Stimulated activated CD4-positive, alpha-beta T cell treated with anti-CD3 and anti-CD28 coated beads, Interleukin-12 subunit alpha, Interleukin-12 subunit beta, amount 100 ng/mL, for 24 hours (primary cell): ENCODE measurements at regions not wholly inside any gene's neighbourhood (a gene's known extent, or its start where the extent isn't known, plus 50 kb on each side); places are given as distances from the start of the nearest gene placed in this dataset.
A peak's percentile ranks its signal among the peaks of the same experiment; 100 is the strongest.

Source experiments
- DNase-seq, 2 experiments: peaks; one replicate each; pipeline ENCODE4 v3.0.0-alpha.2; 2020; ENCODE audit warnings: low read depth in 2 of 2

DNA sequence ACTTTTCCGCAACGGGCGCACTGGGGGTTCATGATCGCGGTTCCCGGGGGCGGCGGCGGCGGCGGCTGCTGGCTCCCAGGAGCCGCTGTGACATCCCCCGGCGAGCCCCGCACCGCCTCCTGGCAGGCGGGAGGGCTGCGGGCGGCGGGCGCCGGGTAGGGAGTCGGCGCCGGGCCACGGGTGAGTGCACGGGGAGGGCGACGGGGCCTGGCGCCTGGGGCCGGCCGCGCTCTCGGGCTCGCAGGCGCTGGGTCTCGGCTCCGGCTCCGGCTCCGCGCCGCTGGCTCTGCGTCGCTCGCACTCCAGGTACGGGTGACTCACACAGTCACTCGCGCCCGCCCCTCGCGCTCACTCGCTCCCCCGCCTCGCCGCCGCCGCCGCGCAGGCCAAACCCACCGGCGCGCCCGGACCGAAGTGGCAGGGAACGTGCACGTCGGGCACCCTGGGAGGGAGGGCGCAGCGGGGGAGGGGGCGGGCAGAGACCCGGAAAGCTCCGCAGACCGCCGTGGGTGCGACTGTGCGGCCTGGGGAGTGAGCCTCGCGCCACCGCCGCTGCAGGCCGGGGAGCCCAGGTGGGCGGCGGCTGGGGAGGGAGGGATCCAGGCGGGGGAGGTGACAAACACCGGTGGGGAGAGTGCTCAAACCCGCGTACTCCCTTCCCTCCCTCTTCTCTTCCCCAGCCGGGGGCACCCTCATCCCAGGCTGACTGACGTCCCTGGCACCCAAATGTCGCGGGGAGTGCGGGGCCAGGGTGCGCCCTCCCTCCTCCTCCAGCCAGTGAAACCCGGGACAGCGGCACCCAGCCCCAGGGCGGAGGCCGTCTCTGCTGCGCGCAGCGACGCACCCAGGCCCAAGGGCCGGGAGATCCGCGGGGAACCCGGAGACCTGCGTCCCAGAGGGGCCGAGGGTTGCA is 276.9 kb upstream of the NEBL start:
- peak; percentile 11 to 35 for DNase-seq

DNA sequence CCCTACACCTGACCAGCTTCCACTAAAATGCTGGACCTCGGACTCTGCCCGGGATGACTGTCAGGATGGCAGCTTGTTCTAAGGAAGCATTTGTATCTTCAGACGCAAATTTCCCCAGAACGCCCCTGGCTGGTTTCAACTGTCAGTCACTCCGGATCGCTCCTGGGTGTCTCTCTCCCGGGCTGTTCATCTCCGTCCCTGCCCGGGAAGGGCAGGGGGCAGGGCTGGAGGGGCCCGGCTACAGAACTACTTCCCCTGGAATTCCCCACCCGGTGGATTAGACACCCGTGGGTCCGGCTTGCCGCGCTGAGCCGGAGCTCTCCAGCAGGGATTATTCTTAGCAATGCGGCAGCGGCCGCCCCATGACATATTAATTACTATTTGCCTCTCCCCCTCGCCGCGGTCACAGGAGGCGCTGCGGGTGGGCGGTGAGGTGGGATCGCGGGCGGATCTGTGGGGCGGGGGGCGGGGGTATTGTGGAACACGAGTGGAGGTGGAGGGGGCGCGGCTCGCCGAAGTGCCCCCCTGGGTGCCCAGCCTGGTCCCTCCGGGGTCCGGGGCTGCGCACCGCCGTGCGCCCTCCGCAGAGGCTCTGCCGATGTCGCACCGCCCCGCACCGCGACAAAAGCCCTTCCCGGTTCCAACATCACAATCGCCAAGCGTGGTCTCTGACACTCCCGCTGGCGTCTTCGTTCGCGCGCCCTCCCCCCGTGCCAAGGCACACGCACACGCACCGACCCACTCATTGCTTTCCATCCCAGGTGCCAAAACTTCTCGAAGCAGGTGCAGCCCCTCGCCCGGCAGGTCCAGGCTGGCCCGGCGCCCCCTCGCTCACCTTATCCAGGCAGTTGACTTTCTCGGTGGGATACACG is 276.1 kb upstream of the NEBL start:
- no peak for DNase-seq

DNA sequence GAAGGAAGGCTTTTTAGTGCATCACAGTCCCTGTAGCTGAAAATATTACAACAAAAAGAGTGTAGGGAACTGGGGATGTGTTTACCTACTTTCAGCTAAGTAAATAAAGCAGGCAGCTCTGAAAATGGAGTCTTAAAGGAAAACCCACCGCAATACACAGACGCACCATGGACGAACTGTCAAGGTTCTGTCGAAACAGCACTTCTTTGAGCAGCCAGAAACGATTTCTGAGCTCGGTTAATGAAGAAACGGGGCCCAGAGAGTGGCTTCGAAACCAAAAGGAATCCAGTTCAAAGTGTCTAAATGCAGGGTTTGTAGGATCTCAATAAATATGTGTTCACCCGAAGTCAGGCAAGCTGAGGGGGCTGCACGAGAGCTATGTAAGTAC is 275.4 kb upstream of the NEBL start:
- no peak for DNase-seq

DNA sequence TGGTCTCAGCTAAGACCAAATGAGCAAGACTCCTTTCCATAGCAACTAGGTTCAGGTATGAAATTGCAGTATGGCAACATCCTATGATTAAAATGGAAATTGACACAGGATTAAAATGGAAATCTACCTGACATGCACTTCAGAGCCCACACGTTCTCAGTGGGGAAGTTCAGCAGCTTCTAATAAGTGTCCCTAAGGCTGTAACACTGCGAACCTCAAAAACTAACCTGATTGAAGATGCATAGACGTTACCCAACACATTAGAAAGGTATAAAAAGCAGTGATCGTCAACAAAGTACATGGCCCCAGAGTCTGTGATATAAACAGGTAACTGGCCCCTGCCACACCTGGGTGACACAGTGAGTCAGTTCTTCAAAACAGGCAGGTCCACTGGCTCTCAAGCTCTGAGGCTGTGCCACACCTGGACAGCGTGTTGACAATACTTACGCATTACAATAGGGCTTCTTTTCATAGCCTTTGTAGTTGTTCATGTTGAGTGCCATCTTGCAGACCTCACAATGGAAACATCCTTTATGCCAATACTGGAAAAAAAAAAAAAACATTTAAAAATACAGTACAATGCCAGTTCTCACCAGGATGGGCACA is 274.9 kb upstream of the NEBL start:
- no peak for DNase-seq

DNA sequence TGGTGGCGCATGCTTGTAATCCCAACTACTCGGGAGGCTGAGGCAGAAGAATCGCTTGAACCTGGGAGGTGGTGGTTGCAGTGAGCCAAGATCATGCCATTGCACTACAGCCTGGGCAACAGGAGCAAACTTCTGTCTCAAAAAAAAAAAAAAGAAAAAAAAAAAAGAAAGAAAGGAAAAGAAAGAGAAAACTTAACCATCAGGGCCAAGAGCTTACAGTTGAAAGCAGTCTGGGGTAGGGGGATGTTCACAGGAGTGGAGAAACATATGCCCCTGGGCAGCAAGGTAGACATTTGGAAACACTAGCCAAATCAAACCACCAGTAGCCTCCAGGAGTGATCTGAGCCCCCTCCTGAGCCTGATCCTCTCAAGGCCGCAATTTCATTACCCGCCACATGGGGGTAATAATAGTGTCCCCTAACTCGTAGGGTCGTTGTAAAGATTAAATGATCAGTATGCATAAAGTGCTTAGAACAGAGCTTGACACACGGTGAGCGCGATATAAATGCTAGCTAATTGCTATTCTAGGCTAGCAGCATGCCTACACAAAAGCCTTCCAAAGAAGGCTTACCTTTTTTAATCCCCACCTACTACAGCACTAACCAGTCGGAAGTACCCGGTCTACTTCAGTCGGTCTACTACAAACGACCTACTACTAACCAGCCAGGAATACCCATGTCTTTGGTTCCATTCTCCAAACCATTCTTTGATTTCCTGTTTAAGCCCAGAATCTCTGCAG is 274.3 kb upstream of the NEBL start:
- DNase-seq = no peak

DNA sequence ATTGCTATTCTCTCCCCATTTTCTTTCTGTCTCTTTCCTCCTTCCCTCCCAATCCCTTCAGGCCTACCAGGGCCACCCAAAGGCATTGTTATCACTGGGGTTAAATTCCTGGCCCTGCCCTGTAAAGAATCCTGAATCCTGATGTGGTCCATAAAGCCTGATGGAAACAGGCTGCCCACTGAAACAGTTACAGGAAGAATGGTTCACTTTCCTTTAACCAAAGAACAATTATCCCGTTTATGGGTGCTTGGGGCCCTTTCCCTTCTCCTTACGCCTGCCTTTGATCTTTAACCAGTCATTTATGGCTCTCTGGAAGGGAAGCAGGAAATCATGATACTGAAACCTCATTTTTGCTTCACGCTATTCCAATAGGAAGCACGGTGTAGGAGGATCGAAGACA is 273.1 kb upstream of the NEBL start:
- no peak for DNase-seq

DNA sequence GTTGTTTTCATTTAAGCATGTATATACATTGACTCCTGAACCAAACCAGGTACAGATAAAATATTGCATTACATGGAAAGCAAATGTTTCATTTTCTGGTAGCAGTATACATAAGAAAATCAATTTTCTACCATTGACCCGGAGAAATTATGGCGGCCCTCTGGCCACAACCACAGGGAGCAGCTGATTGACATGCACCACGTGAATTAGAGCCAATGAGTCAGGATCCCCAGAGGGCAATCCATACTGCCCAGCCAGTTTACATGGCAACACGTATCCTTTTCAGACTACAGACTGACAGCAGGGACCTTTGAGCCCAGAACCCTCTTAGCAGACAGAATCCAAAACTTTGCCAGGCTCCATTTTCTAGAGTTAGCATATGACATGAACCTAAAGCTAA is 272.2 kb upstream of the NEBL start:
- no peak for DNase-seq

DNA sequence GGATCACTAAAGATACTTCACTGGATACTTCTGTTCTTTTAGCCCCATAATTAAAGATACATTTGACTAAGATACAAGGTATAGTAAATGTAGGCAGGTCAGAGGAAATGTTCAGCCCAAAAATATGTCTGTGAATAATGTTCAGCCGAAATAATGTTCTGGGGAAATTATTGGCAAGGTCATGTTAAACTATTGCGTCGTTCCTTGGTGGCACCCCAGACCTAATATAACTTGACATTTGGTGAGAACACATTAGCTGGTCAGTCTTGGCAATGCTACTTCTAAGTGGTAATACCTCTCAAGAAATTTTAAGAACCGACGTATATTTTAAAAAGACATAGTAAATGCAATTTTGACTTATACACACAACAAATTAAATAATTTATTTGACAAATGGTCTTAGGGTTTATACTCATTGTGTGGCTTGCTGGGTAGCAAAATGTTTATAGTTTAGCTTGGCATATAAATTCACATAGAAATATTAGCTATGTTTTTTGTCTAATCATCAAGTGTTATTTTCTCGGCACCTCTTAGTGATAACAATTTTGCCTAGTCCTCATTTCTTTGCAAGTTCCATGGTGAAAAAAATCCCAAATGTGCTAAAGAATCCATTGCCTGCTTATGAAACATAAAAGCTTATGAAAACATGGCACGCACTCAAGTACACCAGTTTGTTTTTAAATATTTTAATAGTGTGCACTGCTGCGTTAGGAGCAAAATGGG is 270.3 kb upstream of the NEBL start:
- DNase-seq = no peak

GRCh38 chr10:21166557-21167287 is 269.6 kb upstream of the NEBL start:
- DNase-seq = no peak

DNA sequence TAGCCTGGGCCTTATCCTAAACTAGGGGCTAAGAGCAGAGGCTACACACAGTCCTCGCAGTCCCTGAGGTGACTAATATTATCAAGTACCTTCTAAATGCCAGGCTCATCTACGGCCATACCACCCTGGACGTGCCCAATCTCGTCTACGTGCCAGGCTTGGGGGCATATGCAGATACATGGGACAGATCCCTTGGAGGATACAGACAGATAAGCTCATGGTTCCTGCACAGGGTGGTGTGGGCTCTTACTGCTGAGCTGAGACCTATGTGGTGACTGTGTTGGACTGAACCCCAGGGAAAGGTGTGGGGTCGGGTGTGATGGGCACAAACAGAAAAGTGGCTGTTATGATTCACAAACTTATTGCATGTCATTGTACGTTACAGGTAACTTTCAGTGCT is 268.4 kb upstream of the NEBL start:
- no peak for DNase-seq

DNA sequence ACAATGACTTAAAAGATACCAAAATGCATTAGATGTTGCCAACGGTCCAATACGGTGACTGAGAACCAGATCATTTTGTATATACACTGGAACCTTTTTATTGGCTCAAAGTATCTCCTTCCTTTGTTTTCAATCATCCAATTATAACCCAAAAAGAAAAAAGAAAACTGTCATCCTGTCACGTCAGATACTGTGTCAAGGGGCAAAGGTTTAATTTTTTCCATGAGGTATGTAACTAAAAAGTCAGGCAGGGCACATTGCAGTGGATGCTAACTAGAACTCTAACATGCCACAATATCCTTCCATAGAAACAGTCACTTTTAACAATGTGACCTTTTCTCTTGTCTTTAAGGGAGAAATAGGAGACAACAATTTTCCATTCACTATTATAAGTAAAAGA is 267.6 kb upstream of the NEBL start:
- no peak for DNase-seq

DNA sequence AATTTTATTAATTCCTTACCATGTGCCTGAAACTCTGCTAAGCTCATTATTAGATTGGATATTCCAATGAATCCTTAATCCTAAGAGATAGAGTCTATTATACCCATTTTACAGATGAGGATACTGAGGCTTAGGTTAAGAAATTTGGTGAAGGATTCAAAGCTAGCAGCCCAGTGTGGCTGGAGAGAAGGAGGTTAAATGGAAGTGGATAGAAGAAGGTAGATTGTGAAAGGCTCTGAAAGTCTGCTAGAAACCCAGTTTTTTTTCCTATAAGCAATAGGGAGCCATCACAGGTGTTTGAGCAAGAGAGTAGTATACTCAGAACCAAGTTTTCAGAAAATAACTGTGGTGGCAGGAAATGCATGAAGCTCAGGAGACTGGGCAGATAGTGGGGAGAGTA is 265.8 kb upstream of the NEBL start:
- no peak for DNase-seq

GRCh38 chr10:21161647-21162046 is 264.5 kb upstream of the NEBL start:
- DNase-seq = no peak

- no peak for DNase-seq
Observed at GRCh38 chr10:21161090-21161625, 264.0 kb upstream of the NEBL start.

DNA sequence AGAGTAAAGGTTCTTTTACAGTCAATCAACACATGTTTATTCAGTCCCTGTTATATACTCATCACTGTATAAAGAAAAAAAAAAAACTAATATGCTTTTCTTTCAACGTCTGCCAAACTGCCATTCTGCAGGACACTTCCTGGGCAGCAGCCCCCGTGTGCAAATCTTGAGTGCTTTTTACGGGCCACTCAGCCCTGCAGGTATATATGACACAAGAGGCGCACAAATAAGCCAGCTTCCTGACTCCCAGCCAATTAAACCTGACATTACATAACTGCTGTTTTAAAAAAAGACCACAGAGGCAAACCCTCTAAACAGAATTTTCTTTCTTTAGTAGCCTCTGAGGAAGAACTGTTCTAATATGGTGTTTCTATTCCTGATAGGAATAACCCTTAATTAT is 263.0 kb upstream of the NEBL start:
- DNase-seq = no peak

- DNase-seq = no peak
Observed at GRCh38 chr10:21159669-21160068, 262.6 kb upstream of the NEBL start.

DNA sequence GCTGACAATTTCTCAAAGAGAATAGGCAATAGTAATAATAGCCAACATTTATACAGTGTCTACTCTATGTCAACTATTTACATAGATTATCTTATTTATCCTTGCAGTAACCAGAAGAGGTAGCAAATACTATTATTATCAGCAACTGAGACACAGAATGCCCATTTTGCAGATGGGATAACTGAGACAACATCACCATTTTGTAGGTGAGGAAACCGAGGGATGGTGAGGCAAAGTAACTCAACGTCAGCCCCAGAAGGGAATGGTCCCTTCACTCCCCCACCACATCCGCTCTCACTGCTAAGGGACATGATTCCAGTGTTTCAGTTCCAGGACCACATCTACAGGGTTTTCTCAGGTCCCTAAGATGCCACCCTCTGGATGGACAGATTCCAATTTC is 261.2 kb upstream of the NEBL start:
- no peak for DNase-seq

- no peak for DNase-seq
Observed at GRCh38 chr10:21157664-21158063, 260.6 kb upstream of the NEBL start.

DNA sequence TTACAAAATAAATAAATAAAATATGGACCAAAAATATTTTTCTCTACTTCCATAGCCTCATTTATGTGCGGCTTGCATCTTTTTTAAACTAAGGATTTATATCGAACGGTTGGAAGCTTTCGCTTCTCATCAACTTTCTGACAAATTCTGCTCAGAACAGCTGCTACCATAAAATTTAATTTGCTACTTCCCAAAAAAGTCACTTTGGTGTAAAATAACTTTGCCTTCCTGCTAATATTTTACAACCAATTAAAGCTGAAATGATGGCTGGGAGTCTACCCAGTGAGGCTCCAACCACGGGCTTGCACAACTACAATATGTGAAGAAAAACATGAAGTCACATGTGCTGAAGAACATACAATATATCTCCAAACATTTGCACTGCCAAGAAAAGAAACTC is 253.1 kb upstream of the NEBL start:
- no peak for DNase-seq

DNA sequence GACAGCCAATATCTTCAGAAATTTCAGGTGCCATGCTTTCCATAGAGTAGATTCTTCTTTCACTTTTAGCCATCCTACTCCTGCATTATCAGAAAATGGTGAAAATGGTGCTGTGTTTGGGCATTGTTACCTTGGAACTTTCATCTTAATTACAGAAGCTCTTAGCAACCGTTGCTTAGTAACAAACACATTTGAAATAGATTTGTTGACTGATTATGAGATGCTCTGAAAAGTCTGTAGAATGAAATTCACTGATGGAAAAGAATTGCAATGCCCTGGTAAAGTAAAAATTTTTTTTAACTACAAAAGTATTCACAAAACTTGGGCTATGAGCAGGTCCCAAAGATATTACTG is 249.3 kb upstream of the NEBL start:
- DNase-seq = no peak
